ENCODE measurements at regions not wholly inside any gene's neighbourhood (a gene's known extent, or its start where the extent isn't known, plus 50 kb on each side); places are given as distances from the start of the nearest gene placed in this dataset.

DNA sequence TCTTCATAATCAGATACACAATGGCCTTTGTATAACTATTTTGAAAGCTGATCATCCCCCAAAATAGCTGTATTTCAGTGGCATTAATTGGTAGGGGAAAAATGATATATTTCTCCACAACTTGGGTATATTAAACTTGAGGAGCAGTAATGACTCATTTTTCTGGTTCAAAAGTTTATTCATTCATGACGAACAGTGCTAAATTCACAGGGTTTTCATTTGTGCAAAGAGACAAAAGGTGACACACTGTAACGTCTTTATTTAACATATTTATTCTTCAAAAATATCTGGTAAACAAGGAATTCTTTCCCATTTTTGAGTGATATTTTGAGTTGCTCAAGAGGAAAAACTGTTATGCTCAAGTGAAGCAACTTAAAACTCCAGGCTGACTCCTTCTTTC, 415.5 kb upstream of the SOX5 start:
- TF ChIP-seq CTCF (IDR thresholded peaks at IDR 0.05; ENCODE audit: low read depth, low read length) (no peak), POLR2A (IDR thresholded peaks at IDR 0.05; ENCODE audit: extremely low read depth, insufficient read length) (no peak)
- TF ChIP-seq, protein P1, sequence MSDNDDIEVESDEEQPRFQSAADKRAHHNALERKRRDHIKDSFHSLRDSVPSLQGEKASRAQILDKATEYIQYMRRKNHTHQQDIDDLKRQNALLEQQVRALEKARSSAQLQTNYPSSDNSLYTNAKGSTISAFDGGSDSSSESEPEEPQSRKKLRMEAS (IDR thresholded peaks at IDR 0.05; ENCODE audit: low read depth, low read length), result no peak

Measured in NB4 (cell line).